Activated gamma-delta T cell treated with Interleukin-2 at 50 U/mL for 16 hours (primary cell): ENCODE measurements at regions not wholly inside any gene's neighbourhood (a gene's known extent, or its start where the extent isn't known, plus 50 kb on each side); places are given as distances from the start of the nearest gene placed in this dataset.
"Not testable (repeated sequence)": the region's sequence is repeated elsewhere in the genome, so short reads cannot be mapped to it uniquely, and the experiment has no call there.

Experiments used
- DNase-seq: peaks from one replicate; pipeline ENCODE4 v3.0.0-alpha.2; 2020

GRCh38 chr21:9795291-9795690 is 726.1 kb upstream of the TPTE start:
- not testable (repeated sequence) for DNase-seq

GRCh38 chr21:9796293-9796692 is 725.1 kb upstream of the TPTE start:
- not testable (repeated sequence) for DNase-seq

GRCh38 chr21:9807675-9808074 is 713.7 kb upstream of the TPTE start:
- DNase-seq: not testable (repeated sequence)

- not testable (repeated sequence) for DNase-seq
These were observed 710.0 kb upstream of the TPTE start for GRCh38 chr21:9811223-9812004.

DNA sequence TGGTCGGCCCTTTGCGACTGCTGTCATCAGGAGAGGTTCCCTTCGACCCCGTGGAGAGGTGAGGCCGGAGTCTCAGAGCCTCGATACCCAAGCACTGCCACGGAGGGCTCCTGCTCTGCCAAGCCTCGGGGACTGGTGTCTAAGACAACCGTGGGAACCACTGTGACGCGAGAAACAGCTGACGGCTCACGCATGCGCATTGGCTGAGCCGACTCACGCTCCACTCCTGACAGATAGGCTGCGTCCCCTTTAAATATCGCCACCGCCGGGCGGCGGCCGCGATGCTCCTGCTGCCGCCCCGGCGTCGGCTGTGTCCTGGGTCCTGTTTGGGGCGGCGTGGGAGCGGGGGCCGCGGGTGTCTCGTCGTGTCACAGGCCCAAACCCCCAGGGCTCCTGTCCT is 708.9 kb upstream of the TPTE start:
- not testable (repeated sequence) for DNase-seq

DNA sequence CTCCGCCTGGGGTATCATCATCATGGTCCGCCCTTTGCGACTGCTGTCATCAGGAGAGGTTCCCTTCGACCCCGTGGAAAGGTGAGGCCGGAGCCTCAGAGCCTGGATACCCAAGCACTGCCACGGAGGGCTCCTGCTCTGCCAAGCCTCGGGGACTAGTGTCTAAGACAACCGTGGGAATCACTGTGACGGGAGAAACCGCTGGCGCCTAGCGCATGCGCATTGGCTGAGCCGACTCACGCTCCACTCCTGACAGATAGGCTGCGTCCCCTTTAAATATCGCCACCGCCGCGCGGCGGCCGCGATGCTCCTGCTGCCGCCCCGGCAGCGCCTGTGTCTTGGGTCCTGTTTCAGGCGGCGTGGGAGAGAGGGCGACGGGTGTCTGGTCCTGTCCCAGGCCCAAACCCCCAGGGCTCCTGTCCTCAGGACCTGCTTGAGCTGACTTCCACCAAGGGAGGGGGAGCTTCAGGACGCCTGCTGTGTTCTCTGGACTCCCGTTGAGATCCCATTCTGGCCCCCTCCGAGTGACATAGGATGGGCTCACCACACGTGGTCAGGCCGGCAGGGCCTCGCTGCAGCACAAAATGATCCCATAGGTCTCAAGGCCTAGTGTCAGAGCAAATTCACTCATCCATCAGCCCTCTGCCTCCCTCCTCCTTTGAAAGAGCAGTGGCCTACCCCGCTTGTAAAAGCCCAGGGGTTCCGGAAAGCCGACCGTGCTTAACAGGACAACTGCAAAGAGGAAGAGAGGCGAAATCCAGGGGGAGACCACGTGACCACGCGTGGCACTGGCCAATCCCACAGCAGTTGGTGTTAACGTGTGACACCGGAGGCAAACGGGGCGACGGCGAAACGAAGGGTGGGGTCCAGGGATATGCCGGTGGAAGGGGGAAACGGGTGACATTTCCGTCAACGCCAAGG is 707.2 kb upstream of the TPTE start:
- not testable (repeated sequence) for DNase-seq

DNA sequence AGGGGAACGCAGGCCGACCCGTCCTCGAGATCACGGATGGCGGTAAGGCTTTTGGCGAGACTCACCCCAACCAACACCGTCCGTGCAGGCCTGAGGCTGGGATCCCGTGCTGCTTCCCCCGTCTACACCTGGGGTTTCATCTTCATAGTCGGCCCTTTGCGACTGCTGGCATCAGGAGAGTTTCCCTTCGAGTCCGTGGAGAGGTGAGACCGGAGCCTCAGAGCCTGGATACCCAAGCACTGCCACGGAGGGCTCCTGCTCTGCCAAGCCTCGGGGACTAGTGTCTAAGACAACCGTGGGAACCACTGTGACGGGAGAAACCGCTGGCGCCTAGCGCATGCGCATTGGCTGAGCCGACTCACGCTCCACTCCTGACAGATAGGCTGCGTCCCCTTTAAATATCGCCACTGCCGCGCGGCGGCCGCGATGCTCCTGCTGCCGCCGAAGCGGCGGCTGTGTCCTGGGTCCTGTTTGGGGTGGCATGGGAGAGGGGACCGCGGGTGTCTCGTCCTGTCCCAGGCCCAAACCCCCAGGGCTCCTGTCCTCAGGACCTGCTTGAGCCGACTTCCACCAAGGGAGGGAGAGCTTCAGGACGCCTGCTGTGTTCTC is 706.1 kb upstream of the TPTE start:
- DNase-seq: peak; percentile 3

DNA sequence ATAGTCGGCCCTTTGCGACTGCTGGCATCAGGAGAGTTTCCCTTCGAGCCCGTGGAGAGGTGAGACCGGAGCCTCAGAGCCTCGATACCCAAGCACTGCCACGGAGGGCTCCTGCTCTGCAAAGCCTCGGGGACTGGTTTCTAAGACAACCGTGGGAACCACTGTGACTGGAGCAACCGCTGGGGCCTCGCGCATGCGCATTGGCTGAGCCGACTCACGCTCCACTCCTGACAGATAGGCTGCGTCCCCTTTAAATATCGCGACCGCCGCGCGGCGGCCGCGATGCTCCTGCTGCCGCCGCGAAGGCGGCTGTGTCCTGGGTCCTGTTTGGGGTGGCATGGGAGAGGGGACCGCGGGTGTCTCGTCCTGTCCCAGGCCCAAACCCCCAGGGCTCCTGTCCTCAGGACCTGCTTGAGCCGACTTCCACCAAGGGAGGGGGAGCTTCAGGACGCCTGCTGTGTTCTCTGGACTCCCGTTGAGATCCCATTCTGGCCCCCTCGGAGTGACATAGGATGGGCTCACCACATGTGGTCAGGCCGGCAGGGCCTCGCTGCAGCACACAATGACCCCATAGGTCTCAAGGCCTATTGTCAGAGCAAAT is 704.5 kb upstream of the TPTE start:
- DNase-seq: not testable (repeated sequence)

GRCh38 chr21:9817841-9818441 is 703.4 kb upstream of the TPTE start:
- DNase-seq: not testable (repeated sequence)

DNA sequence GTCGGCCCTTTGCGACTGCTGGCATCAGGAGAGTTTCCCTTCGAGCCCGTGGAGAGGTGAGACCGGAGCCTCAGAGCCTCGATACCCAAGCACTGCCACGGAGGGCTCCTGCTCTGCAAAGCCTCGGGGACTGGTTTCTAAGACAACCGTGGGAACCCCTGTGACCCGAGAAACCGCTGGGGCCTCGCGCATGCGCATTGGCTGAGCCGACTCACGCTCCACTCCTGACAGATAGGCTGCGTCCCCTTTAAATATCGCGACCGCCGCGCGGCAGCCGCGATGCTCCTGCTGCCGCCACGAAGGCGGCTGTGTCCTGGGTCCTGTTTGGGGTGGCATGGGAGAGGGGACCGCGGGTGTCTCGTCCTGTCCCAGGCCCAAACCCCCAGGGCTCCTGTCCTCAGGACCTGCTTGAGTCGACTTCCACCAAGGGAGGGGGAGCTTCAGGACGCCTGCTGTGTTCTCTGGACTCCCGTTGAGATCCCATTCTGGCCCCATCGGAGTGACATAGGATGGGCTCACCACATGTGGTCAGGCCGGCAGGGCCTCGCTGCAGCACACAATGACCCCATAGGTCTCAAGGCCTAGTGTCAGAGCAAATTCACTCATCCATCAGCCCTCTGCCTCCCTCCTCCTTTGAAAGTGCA is 701.7 kb upstream of the TPTE start:
- DNase-seq: not testable (repeated sequence)

DNA sequence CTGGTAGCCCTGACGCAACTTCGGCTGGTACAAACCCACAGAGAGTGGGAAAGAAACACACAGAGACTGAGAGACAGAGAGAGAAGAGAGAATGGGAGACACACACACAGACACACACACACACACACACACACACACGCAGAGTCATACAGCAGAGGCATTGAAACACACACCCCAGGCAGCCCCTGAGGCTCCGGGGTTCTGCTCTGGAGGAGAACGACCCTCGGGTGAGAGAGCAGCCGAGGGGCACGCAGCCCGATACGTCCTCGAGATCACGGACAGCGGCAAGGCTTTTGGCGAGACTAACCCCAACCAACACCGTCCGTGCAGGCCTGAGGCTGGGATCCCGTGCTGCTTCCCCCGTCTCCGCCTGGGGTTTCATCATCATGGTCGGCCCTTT is 700.8 kb upstream of the TPTE start:
- DNase-seq: not testable (repeated sequence)

DNA sequence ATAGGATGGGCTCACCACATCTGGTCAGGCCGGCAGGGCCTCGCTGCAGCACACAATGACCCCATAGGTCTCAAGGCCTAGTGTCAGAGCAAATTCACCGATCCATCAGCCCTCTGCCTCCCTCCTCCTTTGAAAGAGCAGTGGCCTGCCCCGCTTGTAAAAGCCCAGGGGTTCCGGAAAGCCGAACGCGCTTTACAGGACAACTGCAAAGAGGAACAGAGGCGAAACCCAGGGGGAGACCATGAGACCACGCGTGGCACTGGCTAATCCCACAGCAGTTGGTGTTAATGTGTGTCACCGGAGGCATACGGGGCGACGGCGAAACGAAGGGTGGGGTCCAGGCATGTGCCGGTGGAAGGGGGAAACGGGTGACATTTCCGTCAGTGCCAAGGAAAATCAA is 699.9 kb upstream of the TPTE start:
- DNase-seq: not testable (repeated sequence)

DNA sequence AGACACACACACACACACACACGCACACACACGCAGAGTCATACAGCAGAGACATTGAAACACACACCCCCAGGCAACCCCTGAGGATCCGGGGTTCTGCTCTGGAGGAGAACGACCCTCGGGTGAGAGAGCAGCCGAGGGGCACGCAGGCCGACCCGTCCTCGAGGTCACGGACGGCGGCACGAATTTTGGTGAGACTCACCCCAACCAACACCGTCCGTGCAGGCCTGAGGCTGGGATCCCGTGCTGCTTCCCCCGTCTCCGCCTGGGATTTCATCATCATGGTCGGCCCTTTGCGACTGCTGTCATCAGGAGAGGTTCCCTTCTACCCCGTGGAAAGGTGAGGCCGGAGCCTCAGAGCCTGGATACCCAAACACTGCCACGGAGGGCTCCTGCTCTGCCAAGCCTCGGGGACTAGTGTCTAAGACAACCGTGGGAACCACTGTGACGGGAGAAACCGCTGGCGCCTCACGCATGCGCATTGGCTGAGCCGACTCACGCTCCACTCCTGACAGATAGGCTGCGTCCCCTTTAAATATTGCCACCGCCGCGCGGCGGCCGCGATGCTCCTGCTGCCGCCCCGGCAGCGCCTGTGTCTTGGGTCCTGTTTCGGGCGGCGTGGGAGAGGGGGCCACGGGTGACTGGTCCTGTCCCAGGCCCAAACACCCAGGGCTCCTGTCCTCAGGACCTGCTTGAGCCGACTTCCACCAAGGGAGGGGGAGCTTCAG is 699.1 kb upstream of the TPTE start:
- not testable (repeated sequence) for DNase-seq

DNA sequence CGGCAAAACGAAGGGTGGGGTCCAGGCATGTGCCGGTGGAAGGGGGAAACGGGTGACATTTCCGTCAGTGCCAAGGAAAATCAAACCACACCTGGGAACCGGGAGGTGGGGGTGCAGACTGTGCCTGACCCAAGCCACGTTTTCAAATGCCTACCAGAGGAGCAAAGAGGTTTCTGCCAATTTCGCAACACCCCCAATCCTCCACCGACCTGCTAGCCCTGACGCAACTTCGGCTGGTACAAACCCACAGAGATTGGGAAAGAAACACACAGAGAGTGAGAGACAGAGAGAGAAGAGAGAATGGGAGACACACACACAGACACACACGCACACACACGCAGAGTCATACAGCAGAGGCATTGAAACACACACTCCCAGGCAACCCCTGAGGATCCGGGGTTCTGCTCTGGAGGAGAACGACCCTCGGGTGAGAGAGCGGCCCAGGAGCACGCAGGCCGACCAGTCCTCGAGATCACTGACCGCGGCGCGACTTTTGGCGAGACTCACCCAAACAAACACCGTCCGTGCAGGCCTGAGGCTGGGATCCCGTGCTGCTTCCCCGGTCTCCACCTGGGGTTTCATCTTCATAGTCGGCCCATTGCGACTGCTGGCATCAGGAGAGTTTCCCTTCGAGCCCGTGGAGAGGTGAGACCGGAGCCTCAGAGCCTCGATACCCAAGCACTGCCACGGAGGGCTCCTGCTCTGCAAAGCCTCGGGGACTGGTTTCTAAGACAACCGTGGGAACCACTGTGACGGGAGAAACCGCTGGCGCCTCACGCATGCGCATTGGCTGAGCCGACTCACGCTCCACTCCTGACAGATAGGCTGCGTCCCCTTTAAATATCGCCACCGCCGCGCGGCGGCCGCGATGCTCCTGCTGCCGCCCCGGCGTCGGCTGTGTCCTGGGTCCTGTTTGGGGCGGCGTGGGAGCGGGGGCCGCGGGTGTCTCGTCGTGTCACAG is 697.9 kb upstream of the TPTE start:
- peak; percentile 37 for DNase-seq

DNA sequence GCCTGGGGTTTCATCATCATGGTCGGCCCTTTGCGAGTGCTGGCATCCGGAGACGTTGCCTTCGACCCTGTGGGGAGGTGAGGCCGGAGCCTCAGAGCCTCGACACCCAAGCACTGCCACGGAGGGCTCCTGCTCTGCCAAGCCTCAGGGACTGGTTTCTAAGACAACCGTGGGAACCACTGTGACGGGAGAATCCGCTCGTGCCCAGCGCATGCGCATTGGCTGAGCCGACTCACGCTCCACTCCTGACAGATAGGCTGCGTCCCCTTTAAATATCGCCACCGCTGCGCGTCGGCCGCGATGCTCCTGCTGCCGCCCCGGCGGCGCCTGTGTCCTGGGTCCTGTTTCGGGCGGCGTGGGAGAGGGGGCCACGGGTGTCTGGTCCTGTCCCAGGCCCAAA is 690.6 kb upstream of the TPTE start:
- not testable (repeated sequence) for DNase-seq

DNA sequence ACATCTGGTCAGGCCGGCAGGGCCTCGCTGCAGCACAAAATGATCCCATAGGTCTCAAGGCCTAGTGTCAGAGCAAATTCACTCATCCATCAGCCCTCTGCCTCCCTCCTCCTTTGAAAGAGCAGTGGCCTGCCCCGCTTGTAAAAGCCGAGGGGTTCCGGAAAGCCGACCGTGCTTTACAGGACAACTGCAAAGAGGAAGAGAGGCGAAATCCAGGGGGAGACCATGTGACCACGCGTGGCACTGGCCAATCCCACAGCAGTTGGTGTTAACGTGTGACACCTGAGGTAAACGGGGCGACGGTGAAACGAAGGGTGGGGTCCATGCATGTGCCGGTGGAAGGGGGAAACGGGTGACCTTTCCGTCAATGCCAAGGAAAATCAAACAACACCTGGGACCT is 688.6 kb upstream of the TPTE start:
- not testable (repeated sequence) for DNase-seq

GRCh38 chr21:9836547-9836946 is 684.8 kb upstream of the TPTE start:
- not testable (repeated sequence) for DNase-seq

DNA sequence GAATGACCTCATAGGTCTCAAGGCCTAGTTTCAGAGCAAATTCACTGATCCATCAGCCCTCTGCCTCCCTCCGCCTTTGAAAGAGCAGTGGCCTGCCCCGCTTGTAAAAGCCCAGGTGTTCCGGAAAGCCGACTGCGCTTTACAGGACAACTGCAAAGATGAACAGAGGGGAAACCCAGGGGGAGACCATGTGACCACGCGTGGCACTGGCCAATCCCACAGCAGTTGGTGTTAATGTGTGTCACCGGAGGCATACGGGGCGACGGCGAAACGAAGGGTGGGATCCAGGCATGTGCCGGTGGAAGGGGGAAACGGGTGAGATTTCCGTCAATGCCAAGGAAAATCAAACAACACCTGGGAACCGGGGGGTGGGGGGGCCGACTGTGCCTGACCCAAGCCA is 684.4 kb upstream of the TPTE start:
- DNase-seq: not testable (repeated sequence)

DNA sequence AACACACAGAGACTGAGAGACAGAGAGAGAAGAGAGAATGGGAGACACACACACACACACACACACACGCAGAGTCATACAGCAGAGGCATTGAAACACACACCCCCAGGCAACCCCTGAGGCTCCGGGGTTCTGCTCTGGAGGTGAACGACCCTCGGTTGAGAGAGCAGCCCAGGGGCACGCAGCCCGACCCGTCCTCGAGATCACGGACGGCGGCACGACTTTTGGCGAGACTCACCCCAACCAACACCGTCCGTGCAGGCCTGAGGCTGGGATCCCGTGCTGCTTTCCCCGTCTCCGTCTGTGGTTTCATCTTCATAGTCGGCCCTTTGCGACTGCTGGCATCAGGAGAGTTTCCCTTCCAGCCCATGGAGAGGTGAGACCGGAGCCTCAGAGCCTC is 683.9 kb upstream of the TPTE start:
- DNase-seq: not testable (repeated sequence)
